NCI-H1105 (cell line): ENCODE measurements at regions not wholly inside any gene's neighbourhood (a gene's known extent, or its start where the extent isn't known, plus 50 kb on each side); places are given as distances from the start of the nearest gene placed in this dataset.
"Not testable (repeated sequence)": the region's sequence is repeated elsewhere in the genome, so short reads cannot be mapped to it uniquely, and the experiment has no call there.

ENCODE experiments used
- DNase-seq: peaks from one replicate; lab custom pipeline; 2025; lab: John Stamatoyannopoulos, UW

DNA sequence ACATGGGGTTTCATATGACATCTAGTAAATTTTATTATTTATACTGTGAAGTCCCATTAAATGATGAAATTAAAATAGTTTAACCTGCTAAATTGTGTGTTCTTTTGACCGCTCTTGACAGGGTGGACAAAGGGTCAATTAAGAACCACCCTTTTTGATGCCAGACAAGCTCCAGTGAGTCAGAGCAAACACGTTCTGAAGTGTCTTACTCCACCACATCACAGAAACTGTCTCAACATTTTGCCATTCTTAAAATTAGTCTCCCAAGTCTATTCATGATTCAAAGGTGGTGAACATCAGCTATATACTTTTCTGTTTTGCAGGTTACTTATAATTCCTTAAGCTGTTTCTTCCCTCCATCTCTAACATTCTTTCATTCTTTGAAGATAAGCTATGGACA, 142.1 kb downstream of the SPATA31A6 start:
- DNase-seq: not testable (repeated sequence)

- not testable (repeated sequence) for DNase-seq
Observed at GRCh38 chr9:42326482-42326881, 143.0 kb downstream of the SPATA31A6 start.

- not testable (repeated sequence) for DNase-seq
Observed at GRCh38 chr9:42335342-42335741, 151.9 kb downstream of the SPATA31A6 start.

GRCh38 chr9:42335984-42336657, 152.7 kb downstream of the SPATA31A6 start:
- DNase-seq: not testable (repeated sequence)

GRCh38 chr9:42338275-42338674, 154.8 kb downstream of the SPATA31A6 start:
- not testable (repeated sequence) for DNase-seq

DNA sequence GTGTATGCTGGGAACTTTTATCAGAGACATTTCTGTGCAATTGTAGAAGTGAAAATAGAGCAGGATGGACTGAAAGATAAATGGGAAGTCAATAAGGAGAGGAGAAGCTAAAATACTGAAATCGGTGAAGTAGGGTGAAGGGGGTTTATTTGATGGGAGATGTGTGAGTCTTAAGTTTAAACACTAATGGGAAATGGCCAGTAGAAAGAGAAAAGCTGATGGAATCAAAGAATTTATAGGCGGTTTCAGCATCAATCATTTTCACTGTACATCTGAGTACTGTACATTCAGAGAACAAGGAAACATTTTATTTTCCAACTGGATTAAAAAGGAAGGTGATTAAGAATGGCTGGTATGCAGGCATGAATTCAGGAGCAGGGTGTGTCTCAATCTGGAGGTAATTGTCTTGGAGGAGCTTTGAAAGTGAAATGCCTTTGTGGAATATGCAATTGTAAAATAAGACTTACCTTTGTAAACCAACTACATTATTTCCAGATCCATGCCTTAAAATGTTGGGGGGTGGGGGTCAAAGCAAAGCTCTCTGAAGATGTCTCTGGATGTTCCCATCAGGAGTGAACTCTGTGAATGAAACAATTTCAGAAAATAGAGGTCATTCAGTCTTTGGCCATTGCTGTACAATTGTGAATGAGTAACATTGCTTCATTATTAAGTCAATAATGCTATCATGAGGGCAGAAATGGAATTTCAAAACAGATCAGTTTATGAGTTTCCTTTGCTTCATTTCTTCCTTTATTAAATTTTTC, 156.4 kb downstream of the SPATA31A6 start:
- DNase-seq: not testable (repeated sequence)

GRCh38 chr9:42340435-42340723, 156.9 kb downstream of the SPATA31A6 start:
- not testable (repeated sequence) for DNase-seq

- DNase-seq: not testable (repeated sequence)
Observed at GRCh38 chr9:42341860-42342259, 158.4 kb downstream of the SPATA31A6 start.

DNA sequence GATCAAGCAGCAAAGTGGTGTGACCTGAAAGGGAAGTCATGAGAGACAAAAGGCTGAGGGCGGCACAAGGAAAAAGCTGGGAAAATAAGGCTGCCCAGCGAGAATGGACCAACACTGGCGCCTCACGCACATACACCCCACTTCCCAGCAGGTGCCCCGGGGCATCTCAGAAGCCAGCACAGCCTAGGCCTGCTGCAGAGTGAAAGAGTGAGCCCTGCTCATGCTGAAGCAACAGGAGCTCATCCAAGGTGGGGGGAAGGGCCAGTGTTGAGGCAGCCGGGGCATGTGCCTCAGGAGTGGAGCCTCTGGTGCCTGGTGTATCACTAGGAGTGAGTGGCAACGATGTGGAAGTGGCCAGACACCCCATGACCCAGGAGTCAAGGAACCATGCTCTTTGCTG, 158.8 kb downstream of the SPATA31A6 start:
- not testable (repeated sequence) for DNase-seq

DNA sequence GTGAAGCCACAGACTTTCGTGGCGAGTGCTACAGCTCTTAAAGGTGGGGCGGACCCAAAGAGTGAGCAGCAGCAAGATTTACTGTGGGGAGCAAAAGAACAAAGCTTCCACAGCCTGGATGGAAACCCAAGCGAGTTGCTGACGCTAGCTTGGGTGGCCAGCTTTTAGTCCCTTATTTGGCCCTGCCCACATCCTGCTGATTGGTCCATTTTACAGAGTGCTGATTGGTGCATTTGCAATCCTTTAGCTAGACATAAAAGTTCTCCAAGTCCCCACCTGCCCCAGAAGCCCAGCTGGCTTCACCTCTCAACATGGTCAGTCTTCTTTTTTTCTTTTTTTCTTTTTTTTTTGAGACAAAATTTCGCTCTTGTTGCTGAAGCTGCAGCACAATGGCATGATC, 161.0 kb downstream of the SPATA31A6 start:
- DNase-seq: not testable (repeated sequence)

GRCh38 chr9:42346916-42347315, 163.5 kb downstream of the SPATA31A6 start:
- DNase-seq: not testable (repeated sequence)

- not testable (repeated sequence) for DNase-seq
Observed at GRCh38 chr9:42349181-42349580, 165.7 kb downstream of the SPATA31A6 start.

DNA sequence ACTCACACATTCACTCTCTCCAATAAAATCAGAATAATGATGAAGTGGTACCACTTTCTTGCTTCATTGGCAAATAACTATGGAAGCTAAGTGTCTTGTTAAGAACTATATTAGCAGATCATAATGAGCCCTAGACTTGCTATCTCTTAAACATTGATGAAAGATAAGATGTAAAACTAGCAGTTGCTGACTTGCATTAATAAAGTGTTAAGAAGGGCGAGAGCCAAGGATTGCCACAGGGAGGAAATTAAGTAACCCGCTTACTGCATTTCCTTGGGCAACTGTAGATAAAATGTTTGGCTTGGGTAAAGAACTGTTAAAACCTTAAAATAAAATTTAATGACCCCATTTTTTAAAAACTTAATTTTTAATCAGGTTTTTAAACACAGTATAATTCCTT, 167.0 kb downstream of the SPATA31A6 start:
- DNase-seq: not testable (repeated sequence)

GRCh38 chr9:42357604-42358373, 174.3 kb downstream of the SPATA31A6 start:
- DNase-seq: not testable (repeated sequence)

GRCh38 chr9:42358626-42359247, 175.3 kb downstream of the SPATA31A6 start:
- not testable (repeated sequence) for DNase-seq

DNA sequence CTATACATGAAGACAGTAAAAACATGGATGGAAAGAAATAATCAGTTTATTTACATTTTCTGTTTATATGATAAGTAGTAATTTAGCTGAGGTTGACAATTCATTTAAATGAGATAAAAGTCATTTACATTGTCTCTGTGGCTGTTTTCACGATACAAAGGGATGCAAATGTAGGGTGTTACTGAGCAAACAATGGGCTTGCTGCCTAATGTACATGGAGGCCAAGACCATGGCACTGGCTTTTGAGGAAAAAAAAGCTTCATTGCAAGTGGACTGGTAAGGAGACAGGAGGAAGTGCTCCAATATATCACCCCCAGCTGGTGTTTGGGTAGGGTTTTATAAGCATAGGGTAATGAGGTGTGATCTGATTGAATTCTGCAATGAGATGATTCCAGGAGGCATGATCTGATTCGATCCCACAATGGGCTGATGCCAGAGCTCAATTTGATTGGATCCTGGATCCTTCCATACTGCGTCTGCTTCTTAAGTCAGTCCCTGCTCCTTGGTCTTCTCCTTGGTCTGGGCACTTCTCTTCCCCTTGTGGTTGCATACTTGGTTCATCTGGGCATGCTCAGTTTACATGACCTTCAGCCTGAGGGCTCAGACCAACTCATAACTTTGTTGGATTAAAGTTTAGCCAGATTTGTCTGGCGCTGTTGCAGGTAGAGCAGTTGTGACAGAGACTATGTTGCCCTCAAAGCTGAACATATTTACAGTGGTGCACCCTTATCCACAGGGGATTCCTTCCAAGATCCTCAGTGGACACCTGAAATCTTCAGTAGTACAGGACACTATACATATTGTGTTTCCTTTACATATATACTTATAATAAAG, 181.2 kb downstream of the SPATA31A6 start:
- DNase-seq: not testable (repeated sequence)

GRCh38 chr9:42365244-42365945, 181.9 kb downstream of the SPATA31A6 start:
- not testable (repeated sequence) for DNase-seq

- DNase-seq: not testable (repeated sequence)
Observed at GRCh38 chr9:42368279-42368881, 184.9 kb downstream of the SPATA31A6 start.

GRCh38 chr9:42370172-42370571, 186.7 kb downstream of the SPATA31A6 start:
- not testable (repeated sequence) for DNase-seq

GRCh38 chr9:42371417-42371816, 188.0 kb downstream of the SPATA31A6 start:
- DNase-seq: not testable (repeated sequence)
